ENCODE measurements at regions not wholly inside any gene's neighbourhood (a gene's known extent, or its start where the extent isn't known, plus 50 kb on each side); places are given as distances from the start of the nearest gene placed in this dataset.

DNA sequence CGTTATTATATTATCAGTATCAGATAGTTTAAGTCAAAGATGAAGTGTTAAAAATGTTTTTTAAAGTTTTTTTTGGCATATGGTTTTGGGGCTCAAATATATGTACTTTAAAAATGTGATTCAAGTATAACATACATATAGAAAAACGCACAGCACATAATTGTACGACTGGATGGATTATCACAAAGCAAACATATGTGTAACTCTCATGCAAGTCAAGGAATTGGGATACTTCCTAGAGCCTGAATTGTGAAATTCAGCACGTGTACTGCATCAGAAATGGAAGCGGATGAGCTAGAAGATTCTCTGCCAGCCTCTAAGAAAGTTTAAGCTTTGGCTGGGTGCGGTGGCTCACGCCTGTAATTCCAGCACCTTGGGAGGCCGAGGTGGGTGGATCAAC lies 340.9 kb downstream of the PRL start:
- TF ChIP-seq, protein P1, sequence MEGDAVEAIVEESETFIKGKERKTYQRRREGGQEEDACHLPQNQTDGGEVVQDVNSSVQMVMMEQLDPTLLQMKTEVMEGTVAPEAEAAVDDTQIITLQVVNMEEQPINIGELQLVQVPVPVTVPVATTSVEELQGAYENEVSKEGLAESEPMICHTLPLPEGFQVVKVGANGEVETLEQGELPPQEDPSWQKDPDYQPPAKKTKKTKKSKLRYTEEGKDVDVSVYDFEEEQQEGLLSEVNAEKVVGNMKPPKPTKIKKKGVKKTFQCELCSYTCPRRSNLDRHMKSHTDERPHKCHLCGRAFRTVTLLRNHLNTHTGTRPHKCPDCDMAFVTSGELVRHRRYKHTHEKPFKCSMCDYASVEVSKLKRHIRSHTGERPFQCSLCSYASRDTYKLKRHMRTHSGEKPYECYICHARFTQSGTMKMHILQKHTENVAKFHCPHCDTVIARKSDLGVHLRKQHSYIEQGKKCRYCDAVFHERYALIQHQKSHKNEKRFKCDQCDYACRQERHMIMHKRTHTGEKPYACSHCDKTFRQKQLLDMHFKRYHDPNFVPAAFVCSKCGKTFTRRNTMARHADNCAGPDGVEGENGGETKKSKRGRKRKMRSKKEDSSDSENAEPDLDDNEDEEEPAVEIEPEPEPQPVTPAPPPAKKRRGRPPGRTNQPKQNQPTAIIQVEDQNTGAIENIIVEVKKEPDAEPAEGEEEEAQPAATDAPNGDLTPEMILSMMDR (IDR thresholded peaks at IDR 0.05) = no peak
- TF ChIP-seq POLR2AphosphoS5 (IDR thresholded peaks at IDR 0.05) = no peak

All from esophagus muscularis mucosa (tissue), 3 donors.